ENCODE measurements at regions not wholly inside any gene's neighbourhood (a gene's known extent, or its start where the extent isn't known, plus 50 kb on each side); places are given as distances from the start of the nearest gene placed in this dataset.
"Not testable (repeated sequence)": the region's sequence is repeated elsewhere in the genome, so short reads cannot be mapped to it uniquely, and the experiment has no call there.

DNA sequence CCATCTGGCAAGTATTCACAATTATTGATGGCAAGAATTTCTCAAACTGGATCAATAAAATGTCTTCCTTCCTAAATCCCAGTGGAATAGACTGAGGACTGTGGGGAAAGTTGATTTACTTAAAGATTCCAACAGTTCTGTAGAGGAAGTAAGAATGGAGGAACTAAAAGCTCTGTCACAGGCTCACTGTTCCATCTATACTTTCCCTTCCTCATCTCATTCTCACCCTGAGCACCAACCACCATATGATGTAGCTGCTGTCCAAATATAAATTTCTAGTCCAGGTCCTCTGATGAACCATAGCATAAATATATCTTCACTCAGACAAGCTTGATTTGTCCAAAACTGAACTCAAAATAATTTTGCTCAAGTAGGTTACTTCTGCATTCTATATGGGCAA lies 786.9 kb downstream of the TTLL7 start:
- TF ChIP-seq, protein P1, sequence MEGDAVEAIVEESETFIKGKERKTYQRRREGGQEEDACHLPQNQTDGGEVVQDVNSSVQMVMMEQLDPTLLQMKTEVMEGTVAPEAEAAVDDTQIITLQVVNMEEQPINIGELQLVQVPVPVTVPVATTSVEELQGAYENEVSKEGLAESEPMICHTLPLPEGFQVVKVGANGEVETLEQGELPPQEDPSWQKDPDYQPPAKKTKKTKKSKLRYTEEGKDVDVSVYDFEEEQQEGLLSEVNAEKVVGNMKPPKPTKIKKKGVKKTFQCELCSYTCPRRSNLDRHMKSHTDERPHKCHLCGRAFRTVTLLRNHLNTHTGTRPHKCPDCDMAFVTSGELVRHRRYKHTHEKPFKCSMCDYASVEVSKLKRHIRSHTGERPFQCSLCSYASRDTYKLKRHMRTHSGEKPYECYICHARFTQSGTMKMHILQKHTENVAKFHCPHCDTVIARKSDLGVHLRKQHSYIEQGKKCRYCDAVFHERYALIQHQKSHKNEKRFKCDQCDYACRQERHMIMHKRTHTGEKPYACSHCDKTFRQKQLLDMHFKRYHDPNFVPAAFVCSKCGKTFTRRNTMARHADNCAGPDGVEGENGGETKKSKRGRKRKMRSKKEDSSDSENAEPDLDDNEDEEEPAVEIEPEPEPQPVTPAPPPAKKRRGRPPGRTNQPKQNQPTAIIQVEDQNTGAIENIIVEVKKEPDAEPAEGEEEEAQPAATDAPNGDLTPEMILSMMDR (IDR thresholded peaks at IDR 0.05; ENCODE audit: low read length) = not testable (repeated sequence)
- TF ChIP-seq EZH2 (IDR thresholded peaks at IDR 0.05; ENCODE audit: borderline replicate concordance, low read length) = not testable (repeated sequence)
